Stimulated activated CD4-positive, alpha-beta T cell treated with anti-CD3 and anti-CD28 coated beads, Interleukin-12 subunit alpha, Interleukin-12 subunit beta, amount 100 ng/mL, for 4 hours (primary cell): ENCODE measurements at regions not wholly inside any gene's neighbourhood (a gene's known extent, or its start where the extent isn't known, plus 50 kb on each side); places are given as distances from the start of the nearest gene placed in this dataset.
"Not testable (repeated sequence)": the region's sequence is repeated elsewhere in the genome, so short reads cannot be mapped to it uniquely, and the experiment has no call there.

Experiments
- DNase-seq: peaks from one replicate; pipeline ENCODE4 v3.0.0-alpha.2; 2020

DNA sequence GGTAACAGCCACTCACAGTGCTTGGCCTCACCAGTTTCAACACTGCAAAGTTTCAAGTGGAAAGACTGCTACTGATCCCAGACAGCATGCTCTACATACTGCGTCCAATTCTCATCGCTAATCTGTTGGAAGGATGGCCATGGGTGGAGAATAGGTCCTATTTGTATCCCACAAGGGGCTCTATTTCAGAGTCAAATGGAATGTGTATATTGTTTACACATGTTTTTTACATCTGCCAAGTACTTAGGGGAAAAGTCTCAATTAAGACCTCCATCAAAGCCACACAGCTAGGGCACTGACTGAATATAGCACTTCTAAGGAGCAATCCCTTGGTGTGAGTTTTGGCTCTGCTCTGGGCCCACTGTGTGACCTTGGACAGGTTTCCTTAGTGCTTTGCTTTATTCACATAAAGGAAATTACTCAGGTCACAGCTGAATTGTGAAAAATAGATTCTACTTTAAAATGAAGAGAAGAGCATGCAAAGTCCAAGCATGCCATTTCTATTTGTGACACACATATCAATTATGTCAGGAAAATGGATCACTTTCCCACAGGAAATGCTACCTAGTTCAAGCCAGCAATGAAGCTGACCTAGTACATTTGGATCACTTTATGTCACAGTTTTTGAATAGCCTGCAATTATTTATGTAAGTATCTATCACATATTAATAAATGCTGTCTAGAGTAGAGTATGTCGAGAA, 112.9 kb upstream of the STK17B start:
- no peak for DNase-seq

DNA sequence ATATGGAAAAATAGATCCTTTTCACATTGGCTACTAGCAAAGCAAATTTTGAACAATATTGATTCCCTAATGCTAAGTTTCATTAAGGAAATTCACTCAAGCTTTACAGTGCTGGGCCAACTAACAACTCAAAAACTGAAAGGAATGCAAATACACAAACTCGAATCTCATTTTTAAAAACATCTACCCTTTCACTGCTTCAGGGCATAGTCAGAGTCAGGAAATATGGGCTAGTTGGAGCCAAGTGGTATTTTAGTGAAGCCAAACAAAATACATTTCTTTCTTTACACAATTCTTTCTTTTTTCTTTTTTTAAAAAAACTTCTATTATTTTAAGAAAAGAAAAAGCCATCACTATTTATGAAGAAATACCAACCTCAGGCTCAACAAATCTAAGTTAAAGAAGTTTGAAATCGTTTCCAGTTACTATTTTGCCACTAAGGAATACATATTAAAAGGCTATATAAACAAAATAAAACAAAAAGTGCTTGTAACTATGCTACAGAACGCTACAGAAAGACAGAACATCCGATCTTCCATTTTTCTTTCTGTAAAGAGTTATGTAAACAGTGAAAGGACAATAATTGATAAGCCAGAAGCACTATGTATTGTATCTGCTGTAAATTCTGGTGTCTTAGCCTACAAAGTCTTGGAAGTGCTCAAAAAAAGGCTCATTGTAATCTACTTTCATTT, 113.6 kb upstream of the STK17B start:
- no peak for DNase-seq

DNA sequence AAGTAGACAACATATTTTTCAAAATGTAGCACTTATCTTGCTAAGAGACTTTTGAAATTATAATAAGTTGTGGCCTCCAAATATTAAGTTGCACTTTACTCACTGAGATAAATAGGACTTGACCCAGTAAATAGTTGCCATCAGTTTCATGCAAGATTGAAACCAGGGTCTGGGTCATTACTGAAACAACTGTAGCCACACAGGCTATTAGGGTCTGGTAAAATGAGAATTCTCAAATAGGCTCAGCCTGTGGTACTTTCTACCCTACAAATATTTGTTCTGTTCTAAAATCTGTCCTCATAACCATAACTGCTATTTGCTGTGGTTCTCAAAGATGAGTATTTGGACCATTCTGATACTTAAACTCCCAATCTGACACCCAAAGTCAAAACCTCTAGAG, 115.4 kb upstream of the STK17B start:
- no peak for DNase-seq

DNA sequence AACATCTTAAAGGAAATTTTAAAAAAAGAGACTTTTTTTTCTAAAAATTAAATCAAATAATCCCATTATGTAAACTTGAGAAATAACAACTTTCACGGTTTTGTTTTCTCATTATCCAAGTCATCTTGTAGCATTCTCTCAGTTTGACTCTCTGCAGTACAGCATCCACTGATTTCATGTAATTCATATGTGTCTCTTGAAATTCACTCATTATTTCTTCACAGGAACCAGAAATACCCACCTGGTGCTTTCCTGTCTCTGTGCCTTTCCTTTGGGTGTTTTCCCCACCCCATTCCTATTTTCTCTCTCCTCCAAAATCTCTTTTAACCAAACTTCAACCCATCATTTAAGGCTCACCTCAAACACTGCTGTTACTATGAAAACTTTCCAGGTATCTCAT, 116.1 kb upstream of the STK17B start:
- no peak for DNase-seq

DNA sequence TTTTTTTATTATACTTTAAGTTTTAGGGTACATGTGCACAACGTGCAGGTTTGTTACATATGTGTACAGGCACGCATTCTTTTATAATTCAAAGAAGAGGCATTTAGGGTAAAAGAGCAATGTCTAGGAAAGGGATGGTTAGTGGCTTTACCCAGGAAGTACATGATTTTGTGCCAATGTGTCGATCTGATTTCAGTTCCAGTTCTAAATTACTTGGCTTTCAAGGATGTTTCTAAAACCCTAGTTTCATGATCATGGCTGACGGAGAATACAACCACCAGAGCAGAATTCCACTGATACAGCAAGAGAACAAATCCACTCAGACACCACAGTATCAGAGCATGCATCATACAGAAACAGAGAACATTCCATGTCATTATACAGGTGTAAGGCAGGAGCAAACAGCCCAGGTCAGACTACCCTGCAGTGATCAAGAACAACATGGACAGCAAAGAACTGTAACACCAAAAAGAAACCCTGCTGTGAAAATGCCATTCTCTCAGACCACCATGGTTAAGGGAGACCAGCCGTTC, 116.7 kb upstream of the STK17B start:
- no peak for DNase-seq

DNA sequence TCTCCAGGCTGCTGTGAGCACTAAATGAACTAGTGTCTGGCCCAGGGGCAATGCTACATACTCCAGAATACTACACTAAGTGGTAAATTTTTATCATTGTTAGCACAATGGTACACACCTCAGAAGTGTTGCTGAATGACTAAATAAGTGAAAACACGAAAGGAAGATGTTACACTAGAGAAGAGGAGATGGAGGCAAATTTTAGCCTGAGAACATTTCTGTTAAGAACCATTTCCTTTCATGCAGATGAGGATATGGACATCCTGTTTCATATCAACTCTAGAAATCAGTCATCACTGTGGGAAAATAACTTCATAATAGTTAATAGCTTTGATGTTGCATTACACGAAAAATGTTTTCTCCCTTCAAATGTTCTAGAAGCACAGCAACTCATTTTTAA, 117.6 kb upstream of the STK17B start:
- DNase-seq = no peak

DNA sequence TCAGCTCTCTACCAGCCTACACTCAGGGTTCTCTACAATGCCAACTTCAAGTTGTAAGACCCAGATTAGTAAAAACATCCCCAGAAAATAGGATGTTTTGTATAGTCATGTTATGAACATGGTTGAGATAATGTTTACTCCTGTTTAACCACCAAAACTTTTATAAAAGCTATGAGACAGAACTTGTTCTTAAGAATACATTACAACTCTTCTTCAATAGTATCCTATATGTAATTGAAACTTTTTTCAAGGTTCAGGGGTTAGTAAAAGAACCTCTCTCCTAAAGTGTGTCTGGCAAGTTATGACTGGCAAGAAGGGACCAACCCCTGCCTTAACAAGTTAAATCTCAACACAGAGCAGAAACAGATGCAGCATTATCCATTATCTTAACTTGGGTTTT, 118.8 kb upstream of the STK17B start:
- no peak for DNase-seq

DNA sequence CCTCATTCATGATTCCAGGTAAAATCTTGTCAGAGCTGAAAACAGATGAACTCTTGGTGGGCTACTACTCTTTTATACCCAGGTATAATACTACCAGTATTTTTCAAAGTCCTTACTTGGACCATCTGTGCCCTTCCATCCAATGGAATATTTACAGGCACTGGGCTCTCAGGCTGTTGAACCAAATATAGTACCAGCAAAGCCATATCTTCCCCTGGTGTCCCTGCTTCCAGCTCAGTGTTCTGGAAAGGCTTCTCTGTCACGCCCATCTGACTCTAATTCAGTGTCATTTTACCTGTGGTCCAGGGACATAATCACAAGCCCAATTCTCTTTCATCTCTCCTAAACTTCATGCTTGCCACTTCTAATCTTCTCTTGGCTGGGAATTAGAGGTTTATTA, 119.2 kb upstream of the STK17B start:
- no peak for DNase-seq

DNA sequence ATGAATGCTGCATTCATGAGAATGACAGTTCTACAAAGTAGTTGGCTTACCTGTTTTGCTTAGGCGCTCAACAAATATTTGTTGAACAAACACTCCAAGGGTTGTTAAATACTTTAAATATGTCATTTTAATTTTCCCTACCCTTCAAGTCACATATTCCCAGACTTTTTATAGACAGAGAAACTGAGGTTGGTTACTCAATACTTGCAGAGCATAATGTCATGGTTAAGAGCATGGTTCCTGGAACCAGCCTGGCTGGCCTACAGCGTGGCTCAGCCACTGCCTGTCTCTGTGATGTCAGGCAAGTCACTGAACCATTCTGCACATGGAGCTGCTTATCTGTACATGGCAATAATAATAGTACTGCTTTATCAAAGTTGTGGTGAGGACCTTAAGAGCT, 120.0 kb upstream of the STK17B start:
- no peak for DNase-seq

DNA sequence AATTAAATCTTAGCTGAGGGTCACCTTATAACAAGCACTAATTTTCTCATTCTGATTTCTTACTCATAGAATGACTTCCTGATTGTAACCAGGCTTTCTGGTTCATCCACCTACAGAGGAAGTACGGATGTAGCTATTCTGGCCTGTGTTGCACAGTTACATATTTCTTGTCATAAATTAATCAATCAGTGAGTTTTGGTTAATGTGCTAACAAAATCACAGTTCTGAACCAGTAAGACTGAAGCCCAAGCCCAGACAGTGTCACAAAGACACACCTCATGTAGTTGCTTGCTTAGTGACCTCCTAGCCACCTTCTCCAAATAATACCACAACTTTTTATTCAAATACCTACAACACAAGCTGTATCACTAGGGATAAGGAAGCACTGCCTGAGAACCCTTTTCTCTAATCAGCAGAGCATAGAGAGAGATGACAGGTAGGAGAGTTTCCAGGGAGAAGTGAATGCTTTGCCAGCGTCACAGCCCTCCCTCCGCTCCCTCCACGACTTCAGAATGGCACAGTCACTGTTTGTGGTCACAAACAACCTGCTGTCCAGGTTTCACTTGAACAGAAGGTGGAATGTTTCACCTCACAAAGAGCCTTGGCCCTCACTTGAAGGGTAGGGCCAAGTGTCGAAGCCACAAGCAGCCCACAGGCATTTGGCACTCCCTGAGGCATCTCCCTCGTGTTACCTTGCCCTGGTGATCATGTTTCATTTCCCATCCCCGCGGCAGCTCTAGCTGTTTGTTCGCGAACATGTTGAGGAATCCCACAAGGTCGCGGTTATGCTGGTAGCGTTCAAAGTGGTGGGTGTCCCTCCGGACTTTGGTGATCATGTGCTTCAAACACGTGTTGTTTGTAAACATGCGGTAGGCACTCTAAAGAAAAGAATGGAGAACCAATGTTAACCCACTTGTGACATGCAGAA, 120.8 kb upstream of the STK17B start:
- DNase-seq = no peak

DNA sequence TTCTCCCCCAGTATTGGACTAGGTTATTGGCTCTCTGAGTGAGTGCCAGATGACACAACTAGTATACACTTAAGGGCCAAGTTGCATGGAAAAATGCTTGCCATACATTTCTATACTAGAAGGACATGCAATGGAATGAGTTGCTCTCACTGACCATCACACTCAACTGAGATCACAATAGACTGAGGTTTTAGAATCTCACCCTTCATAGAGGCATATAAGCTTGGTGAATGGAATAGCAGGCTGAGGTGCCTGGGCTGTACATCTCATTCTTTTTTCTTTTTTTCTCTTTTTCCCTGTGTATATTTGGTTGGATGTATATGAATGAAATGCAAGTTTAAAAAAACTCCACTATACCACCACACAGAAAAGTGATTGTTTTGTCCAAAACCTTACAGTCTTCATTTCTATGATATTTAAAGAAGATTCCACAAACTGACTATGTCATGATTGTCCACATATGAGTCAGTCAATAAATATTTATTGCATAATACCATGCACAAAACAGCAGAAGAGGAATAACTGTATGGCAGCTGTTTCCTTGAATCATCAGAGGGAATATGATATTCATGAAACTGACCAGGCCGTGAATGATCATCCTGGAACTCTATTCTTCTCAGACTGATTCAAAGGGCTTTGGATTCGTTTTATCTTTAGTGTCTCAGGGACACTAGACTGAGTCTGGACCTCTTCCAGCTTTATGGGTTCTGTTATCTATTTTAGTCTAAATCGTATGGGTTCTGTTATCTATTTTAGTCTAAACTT, 122.6 kb upstream of the STK17B start:
- DNase-seq = no peak

DNA sequence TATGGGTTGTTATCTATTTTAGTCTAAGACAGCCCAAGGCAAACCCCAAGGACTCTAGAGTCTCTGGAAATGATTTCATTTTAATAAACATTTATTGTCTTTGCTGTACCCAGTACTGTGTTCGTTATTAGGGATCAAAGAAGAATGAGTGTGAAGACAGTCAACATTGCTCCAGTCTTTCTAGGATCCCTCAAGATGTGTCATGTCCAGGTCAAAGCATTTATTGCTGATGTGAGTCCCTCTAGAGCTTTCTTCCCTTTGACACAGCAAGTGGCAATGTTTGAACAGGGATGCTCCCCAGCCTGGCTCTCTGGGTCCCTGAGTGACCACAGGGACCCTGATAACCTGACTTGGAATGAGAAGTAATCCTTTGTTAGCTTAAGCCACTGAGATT, 123.1 kb upstream of the STK17B start:
- no peak for DNase-seq

DNA sequence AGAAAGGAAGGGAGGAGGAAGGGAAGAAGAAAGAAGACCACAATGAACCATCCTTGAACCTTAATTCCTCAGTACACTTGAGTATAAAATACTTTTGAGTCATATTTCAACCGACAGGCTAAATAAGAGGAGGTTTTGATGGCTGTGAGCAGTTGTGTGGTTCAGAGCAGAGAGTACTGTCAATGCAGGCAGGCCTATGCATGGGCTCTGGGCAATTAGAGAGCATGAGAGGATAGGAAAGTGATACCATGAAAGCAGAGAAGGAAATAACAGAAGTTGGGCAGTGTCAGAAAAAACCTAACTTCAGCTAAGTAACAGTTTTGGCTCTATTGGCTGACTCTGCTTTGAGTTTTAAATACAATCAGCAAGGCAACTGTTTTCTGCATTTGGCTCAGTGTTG, 123.6 kb upstream of the STK17B start:
- DNase-seq = no peak

DNA sequence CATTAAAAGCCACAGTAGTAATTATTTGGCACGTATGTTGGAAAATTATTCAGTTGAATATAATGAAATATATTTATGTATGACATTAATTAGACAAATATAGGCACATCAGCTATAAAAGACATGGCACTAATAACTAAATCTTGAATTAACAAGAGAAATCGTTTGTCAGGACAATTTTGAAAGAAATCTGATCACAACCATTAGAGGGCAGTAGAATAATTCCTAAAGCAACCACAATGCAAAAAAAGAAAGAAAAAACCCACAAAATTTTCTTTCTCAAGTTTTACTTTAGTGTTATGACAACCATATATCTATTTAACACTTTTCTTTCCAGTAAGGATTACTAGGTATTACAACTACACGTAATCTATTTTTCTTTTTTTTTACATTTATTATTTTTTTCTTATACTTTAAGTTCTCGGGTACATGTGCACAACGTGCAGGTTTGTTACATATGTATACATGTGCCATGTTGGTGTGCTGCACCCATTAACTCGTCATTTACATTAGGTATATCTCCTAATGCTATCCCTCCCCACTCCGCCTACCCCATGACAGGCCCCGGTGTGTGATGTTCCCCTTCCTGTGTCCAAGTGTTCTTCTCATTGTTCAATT, 126.8 kb upstream of the STK17B start:
- DNase-seq = not testable (repeated sequence)

DNA sequence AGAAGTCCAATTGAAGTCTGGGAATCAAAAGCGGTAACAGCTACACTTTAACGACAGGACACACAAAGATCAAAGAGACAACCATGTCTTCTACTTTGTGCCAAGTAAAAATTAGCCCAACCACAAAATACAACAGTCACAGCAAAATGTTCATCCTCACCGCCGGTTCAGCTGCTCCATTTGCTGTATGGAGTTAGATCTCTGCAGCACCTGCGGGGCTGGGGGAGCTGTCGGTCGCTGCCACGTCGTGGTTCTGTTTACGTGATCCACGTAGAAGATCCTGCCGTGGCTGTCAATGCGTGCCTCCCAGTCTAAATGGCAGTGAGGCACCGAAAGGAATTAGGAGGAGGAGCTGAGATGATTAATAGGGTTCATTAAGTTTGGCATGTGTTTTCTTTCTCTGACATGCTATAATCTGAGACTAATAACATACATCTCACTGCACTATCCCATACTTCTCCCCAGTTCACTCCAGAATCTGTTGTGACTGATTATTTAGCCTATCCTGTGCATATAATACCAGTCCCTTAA, 136.5 kb upstream of the STK17B start:
- DNase-seq = no peak

DNA sequence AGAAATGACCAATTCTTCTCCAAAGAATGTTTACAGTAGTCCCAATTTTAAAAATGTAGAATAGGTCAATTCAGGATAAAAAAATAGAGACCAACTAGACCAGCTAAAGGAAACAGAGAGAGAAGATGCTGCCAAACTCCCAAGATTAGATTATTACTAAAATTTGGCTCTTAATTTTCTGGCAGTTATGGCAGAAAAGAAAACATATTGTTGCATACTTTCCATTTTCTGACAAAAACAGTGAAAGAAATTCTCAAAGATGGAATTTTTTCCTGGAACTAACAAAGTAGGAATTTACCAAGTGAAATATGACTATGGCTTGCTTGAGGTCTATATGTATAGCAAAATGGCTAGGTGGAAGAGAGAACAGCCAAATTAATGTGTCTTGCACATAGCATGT, 138.3 kb upstream of the STK17B start:
- DNase-seq = no peak

DNA sequence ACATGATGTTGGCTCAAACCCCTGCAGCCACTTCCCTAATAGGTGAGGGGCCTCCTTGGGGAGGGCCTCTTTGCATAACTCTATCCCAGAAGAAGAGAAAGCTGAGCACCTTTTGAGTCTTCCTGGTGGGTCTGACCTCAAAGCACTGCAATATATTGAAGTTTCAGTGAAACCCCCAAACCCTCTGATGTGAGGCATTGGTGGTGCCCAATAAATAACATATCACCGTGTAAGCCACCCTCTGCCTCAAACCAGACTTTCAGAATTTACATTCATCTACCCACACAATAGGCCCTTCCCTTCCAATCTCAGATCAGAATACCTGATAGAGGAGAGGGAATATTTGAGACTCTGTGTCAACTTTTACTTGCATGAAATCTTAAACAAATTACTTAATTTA, 142.8 kb upstream of the STK17B start:
- no peak for DNase-seq

DNA sequence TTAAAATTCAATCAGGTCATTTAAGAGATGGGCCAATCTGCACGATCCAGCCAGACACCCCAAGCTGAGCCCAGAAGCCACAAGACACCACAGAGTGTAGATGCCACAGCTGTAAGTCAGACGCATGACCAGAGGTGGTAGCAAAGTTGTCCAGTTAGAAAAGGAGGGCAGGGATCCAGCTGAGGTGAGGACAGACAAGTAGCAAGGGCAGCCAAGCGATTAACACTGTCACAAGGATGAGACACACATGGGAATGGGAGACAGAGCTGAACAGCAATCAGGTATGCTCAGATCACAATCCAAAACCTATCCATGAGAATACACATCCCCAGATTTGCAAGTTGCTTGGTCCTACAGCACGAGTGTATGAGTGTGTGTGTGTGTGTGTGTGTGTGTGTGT, 143.4 kb upstream of the STK17B start:
- DNase-seq = no peak

DNA sequence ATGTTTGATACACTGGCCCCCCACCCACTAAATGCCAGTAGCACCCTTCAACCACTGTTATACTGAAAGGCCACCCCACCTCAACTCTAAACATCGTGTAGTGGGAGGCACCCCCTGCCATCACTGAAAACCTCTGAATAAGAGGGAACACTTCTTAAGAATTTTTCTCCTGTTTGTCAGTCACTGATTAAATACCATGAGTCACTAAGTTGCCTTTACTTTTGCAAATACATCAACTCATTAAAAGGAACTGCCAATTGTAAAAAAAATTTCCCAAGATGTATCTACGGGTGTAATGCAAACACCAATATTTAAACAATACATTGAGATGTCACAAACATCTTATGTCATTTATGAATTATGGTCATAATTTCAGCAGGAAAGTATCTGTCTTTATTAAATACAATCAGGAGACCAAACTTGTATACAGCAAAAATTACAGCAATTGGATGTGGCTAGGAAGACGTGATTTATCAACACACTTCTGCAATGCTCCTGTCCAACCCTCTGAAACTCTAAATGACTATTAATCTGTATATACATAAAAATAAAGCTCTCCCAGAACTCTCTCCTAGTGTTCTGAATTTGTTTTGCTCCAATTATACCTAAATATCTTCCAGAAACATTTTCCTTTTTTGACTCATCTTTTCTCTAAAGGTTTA, 144.1 kb upstream of the STK17B start:
- DNase-seq = no peak

DNA sequence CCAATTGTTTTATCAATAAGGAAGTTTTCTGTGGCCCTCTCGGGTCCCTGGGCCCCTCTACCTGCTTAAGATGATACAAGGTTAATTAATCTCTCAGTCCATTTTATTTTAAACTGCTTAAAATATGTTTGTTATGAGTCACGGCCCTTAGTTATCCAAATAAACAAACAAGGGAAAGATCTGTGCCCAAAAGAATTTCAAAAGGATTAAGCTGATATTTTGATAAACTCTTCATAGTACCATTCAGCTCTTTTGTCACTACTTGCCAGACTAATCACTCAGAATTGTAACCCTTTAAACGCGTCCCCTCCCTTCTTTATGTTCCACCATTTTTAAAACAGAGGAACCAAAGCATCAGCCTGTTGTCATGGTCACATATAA, 144.7 kb upstream of the STK17B start:
- no peak for DNase-seq
